ENCODE measurements at regions not wholly inside any gene's neighbourhood (a gene's known extent, or its start where the extent isn't known, plus 50 kb on each side); places are given as distances from the start of the nearest gene placed in this dataset.
"Not testable (repeated sequence)": the region's sequence is repeated elsewhere in the genome, so short reads cannot be mapped to it uniquely, and the experiment has no call there.

DNA sequence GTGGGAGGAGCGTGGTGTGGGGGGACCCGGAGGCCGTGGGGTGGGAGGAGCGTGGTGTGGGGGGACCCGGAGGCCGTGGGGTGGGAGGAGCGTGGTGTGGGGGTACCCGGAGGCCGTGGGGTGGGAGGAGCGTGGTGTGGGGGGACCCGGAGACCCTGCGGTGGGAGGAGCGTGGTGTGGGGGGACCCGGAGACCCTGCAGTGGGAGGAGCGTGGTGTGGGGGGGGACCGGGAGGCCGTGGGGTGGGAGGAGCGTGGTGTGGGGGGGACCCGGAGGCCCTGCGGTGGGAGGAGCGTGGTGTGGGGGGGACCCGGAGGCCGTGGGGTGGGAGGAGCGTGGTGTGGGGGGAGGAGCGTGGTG is 203.5 kb downstream of the DLL1 start:
- TF ChIP-seq, protein P1, sequence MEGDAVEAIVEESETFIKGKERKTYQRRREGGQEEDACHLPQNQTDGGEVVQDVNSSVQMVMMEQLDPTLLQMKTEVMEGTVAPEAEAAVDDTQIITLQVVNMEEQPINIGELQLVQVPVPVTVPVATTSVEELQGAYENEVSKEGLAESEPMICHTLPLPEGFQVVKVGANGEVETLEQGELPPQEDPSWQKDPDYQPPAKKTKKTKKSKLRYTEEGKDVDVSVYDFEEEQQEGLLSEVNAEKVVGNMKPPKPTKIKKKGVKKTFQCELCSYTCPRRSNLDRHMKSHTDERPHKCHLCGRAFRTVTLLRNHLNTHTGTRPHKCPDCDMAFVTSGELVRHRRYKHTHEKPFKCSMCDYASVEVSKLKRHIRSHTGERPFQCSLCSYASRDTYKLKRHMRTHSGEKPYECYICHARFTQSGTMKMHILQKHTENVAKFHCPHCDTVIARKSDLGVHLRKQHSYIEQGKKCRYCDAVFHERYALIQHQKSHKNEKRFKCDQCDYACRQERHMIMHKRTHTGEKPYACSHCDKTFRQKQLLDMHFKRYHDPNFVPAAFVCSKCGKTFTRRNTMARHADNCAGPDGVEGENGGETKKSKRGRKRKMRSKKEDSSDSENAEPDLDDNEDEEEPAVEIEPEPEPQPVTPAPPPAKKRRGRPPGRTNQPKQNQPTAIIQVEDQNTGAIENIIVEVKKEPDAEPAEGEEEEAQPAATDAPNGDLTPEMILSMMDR (IDR thresholded peaks at IDR 0.05; ENCODE audit: extremely low read depth in 1 of 2, insufficient read depth in 1 of 2, low read depth in 1 of 2, low read length in 2 of 2), result not testable (repeated sequence)
- TF ChIP-seq, protein P2, sequence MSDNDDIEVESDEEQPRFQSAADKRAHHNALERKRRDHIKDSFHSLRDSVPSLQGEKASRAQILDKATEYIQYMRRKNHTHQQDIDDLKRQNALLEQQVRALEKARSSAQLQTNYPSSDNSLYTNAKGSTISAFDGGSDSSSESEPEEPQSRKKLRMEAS (IDR thresholded peaks at IDR 0.05; ENCODE audit: insufficient read depth, insufficient read length), result not testable (repeated sequence)
- TF ChIP-seq MYC (IDR thresholded peaks at IDR 0.05; ENCODE audit: low read depth, low read length); FOS (IDR thresholded peaks at IDR 0.05; ENCODE audit: borderline replicate concordance, insufficient read depth, low read length); POLR2A (IDR thresholded peaks at IDR 0.05; ENCODE audit: low read depth, low read length); JUN (IDR thresholded peaks at IDR 0.05; ENCODE audit: borderline replicate concordance, insufficient read depth, insufficient read length, low read depth); GATA2 (IDR thresholded peaks at IDR 0.05; ENCODE audit: insufficient read depth, insufficient read length, low read depth, low read length): not testable (repeated sequence)
